Osteoblast (primary cell): ENCODE measurements at regions not wholly inside any gene's neighbourhood (a gene's known extent, or its start where the extent isn't known, plus 50 kb on each side); places are given as distances from the start of the nearest gene placed in this dataset.

Experiments used
- DNase-seq: peaks from one replicate; pipeline ENCODE4 v3.0.0; 2011; ENCODE audit warnings: low spot score, mixed read lengths; ENCODE audit not compliant: insufficient read length; ENCODE audit errors: missing footprints
- H2AFZ ChIP-seq: 2 replicates; pipeline ENCODE4 v1.6.0; 2011; ENCODE audit warnings: mild to moderate bottlenecking, low read length
- H3K27ac ChIP-seq: 2 replicates; pipeline ENCODE4 v1.5.1; 2011; ENCODE audit warnings: mild to moderate bottlenecking, low read depth, low read length, moderate library complexity
- H3K27me3 ChIP-seq: 2 replicates; pipeline ENCODE4 v1.6.0; 2012; ENCODE audit warnings: mild to moderate bottlenecking, control low read depth, inconsistent platforms, low read length, moderate library complexity; ENCODE audit not compliant: insufficient read depth
- H3K36me3 ChIP-seq: 2 replicates; pipeline ENCODE4 v1.5.1; 2011; ENCODE audit warnings: mild to moderate bottlenecking, low read length, control low read depth, moderate library complexity; ENCODE audit not compliant: insufficient read depth
- H3K4me1 ChIP-seq: 2 replicates; pipeline ENCODE4 v1.5.1; 2011; ENCODE audit warnings: mild to moderate bottlenecking, low read length, control low read depth, moderate library complexity; ENCODE audit not compliant: insufficient read depth
- H3K4me2 ChIP-seq: 2 replicates; pipeline ENCODE4 v1.6.0; 2011; ENCODE audit warnings: mild to moderate bottlenecking, low read length; ENCODE audit not compliant: insufficient read depth
- H3K4me3 ChIP-seq: fragments of 200-600 bp; sonication (generic); 3 replicates; pipeline ENCODE4 v1.5.1; 2012; ENCODE audit warnings: mild to moderate bottlenecking, low read length, inconsistent platforms; ENCODE audit not compliant: insufficient read depth
- H3K79me2 ChIP-seq: 2 replicates; pipeline ENCODE4 v1.6.0; 2012; ENCODE audit warnings: mild to moderate bottlenecking, low read length, control low read depth, inconsistent platforms; ENCODE audit not compliant: insufficient read depth
- H3K9me3 ChIP-seq: 2 replicates; pipeline ENCODE4 v1.5.1; 2011; ENCODE audit warnings: low read depth, low read length, control low read depth
- H4K20me1 ChIP-seq: 2 replicates; pipeline ENCODE4 v1.6.0; 2012; ENCODE audit warnings: mild to moderate bottlenecking, low read length, control low read depth; ENCODE audit not compliant: insufficient read depth
- CTCF ChIP-seq: IDR thresholded peaks from 2 replicates; pipeline ENCODE4 v1.5.1; 2011; ENCODE audit warnings: mild to moderate bottlenecking, low read depth, low read length, moderate library complexity; ENCODE audit errors: extremely low read depth

- Histone ChIP-seq H3K27ac (no peak overlapping the region), H3K36me3 (no peaks in the 10 kb centered on the region), H4K20me1 (no peaks in the 10 kb centered on the region), H2AFZ (no peak overlapping the region), H3K9me3 (no peaks in the 10 kb centered on the region), H3K4me3 (no peak overlapping the region), H3K4me2 (no peak overlapping the region), H3K4me1 (peaks cover 5% of the 10 kb centered on the region), H3K27me3 (no peaks in the 10 kb centered on the region), H3K79me2 (no peaks in the 10 kb centered on the region)
- no peak for TF ChIP-seq CTCF
- no peak for DNase-seq
Observed at GRCh38 chr20:12173347-12174012, 255.8 kb downstream of the BTBD3 start.

DNA sequence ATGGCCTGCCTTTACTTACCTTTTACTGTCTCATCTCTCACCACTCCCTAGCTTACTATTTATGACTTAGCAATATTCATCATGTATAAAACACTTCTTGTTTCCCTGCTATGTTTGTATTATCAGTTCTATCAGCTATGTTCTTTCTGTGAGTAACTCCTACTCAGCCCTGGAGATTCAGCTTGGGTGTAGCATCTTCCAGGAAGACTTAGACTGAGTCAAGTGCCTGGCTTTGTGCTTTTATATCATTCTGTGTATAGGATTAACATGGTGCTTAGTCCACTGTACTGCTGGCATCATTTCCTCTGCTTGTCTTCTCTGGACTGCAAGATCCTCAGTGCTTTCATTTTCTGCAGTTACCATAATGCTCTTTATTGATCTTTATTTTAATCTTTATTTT is 257.8 kb downstream of the BTBD3 start:
- TF ChIP-seq CTCF = no peak
- Histone ChIP-seq H3K4me2 (no peak overlapping the region), H3K36me3 (no peaks in the 10 kb centered on the region), H4K20me1 (no peaks in the 10 kb centered on the region), H3K27ac (no peak overlapping the region), H3K9me3 (no peaks in the 10 kb centered on the region), H3K4me1 (peaks cover 5% of the 10 kb centered on the region), H3K4me3 (no peak overlapping the region), H2AFZ (no peak overlapping the region), H3K27me3 (no peaks in the 10 kb centered on the region), H3K79me2 (no peaks in the 10 kb centered on the region)
- DNase-seq = no peak

DNA sequence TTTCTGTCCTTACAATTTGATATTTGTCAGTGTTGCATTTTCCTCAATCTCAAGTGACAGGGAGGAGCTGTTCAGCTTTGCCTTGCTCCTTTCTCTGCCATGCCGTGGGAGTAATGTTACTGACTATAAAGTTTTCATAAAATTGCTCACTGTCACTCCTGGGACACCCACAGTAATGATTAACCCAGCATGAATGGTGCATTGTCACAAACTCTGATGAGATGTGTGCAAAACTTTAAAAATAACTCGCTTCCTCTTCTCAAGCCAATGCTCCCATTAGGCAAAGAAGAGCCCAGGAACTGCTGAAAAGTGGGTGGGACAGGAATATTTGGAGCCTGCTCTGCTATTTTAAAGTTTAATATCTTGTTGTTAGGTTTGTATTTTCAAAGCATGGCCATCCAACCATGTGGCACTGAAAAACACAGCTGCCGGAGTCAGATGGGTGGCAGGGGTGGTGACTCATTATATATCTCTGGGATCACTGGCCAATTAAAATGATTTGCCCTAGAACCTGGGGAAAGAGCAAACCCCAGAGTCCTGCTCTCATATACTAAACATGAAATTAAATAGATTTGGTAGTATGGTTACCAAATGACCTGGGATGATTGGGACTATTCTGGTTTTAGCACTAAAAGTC is 260.1 kb downstream of the BTBD3 start:
- no peak overlapping the region for H3K4me3 ChIP-seq
- no peak overlapping the region for H2AFZ ChIP-seq
- no peaks in the 10 kb centered on the region for H3K27me3 ChIP-seq
- no peaks in the 10 kb centered on the region for H3K36me3 ChIP-seq
- H3K4me1 ChIP-seq = no peaks in the 10 kb centered on the region
- no peak for DNase-seq
- no peak overlapping the region for H3K4me2 ChIP-seq
- no peaks in the 10 kb centered on the region for H4K20me1 ChIP-seq
- TF ChIP-seq CTCF = no peak
- H3K27ac ChIP-seq = no peak overlapping the region
- H3K79me2 ChIP-seq = no peaks in the 10 kb centered on the region
- H3K9me3 ChIP-seq = no peaks in the 10 kb centered on the region

DNA sequence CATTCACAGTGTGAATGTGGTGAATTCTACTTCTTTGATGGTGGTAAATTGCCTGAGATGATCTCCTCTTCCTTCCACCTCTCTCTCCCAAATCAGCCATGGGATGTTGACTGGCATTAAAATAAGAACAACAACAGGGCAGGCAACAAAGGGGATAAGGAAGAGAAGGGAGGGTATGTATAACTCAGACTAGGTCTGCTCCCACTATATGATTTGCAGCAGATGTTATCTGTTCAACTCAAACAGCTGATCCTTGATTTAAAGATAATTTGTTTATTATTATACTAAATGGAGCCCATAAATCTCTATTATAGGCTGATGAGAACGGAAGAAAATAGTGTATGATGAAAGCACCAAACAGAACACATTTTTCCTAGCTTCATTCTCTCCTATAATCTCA is 262.0 kb downstream of the BTBD3 start:
- H3K36me3 ChIP-seq = no peaks in the 10 kb centered on the region
- no peaks in the 10 kb centered on the region for H3K79me2 ChIP-seq
- H4K20me1 ChIP-seq = no peaks in the 10 kb centered on the region
- H2AFZ ChIP-seq = no peak overlapping the region
- no peaks in the 10 kb centered on the region for H3K9me3 ChIP-seq
- no peaks in the 10 kb centered on the region for H3K4me1 ChIP-seq
- H3K4me3 ChIP-seq = no peak overlapping the region
- DNase-seq = no peak
- no peaks in the 10 kb centered on the region for H3K27me3 ChIP-seq
- TF ChIP-seq CTCF = no peak
- no peak overlapping the region for H3K4me2 ChIP-seq
- no peak overlapping the region for H3K27ac ChIP-seq
